ENCODE measurements at regions not wholly inside any gene's neighbourhood (a gene's known extent, or its start where the extent isn't known, plus 50 kb on each side); places are given as distances from the start of the nearest gene placed in this dataset.

DNA sequence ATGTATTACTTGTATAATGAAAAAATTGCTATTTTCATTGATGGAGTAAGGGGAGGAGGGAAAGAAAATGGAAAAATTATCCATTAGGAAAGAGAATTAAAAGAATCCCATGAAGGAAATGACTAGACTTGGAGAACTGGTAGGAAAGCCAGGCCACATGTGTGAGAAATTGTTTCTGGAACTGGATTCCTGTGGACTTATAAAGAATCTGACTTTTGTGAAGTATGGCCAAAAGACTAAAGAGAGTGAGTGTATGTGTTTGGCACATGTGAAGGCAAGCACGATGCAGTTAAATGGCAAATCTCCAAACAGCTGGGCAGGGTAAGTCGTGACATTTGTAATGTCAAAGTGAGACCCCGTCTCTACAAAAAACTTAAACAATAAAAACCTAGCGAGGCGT lies 89.4 kb downstream of the MTX3 start (continued):
- TF ChIP-seq, protein P1, sequence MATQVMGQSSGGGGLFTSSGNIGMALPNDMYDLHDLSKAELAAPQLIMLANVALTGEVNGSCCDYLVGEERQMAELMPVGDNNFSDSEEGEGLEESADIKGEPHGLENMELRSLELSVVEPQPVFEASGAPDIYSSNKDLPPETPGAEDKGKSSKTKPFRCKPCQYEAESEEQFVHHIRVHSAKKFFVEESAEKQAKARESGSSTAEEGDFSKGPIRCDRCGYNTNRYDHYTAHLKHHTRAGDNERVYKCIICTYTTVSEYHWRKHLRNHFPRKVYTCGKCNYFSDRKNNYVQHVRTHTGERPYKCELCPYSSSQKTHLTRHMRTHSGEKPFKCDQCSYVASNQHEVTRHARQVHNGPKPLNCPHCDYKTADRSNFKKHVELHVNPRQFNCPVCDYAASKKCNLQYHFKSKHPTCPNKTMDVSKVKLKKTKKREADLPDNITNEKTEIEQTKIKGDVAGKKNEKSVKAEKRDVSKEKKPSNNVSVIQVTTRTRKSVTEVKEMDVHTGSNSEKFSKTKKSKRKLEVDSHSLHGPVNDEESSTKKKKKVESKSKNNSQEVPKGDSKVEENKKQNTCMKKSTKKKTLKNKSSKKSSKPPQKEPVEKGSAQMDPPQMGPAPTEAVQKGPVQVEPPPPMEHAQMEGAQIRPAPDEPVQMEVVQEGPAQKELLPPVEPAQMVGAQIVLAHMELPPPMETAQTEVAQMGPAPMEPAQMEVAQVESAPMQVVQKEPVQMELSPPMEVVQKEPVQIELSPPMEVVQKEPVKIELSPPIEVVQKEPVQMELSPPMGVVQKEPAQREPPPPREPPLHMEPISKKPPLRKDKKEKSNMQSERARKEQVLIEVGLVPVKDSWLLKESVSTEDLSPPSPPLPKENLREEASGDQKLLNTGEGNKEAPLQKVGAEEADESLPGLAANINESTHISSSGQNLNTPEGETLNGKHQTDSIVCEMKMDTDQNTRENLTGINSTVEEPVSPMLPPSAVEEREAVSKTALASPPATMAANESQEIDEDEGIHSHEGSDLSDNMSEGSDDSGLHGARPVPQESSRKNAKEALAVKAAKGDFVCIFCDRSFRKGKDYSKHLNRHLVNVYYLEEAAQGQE (IDR thresholded peaks at IDR 0.05; ENCODE audit: low read depth), result no peak
- TF ChIP-seq EZH2 (IDR thresholded peaks at IDR 0.05) (no peak), POLR2A (IDR thresholded peaks at IDR 0.05; ENCODE audit: borderline replicate concordance, extremely low read depth, insufficient read depth, insufficient read length) (no peak), SP1 (IDR thresholded peaks at IDR 0.05; ENCODE audit: low read depth) (no peak), ZNF274 (IDR thresholded peaks at IDR 0.05; ENCODE audit: low read depth, low read length) (no peak)

- RAD21 ChIA-PET (ENCODE audit: low non-redundant PET in 1 of 2, low total read pairs in 2 of 2, uncharacterized antibody in 2 of 2, unreplicated experiment in 2 of 2), result no interaction called here
- H3K9ac ChIP-seq (ENCODE audit: low read length), result no peak overlapping the region
- H3K27ac ChIP-seq (ENCODE audit: low read depth, low read length), result no peak overlapping the region
- peaks cover 4% of the 10 kb centered on the region; the same call in 1 of the 2 replicates for H3K27me3 ChIP-seq (ENCODE audit: insufficient read depth, low read length)
- H3K9me2 ChIP-seq (ENCODE audit: insufficient read depth), result no peaks in the 10 kb centered on the region
- no peak for DNase-seq (ENCODE audit: low read depth, low spot score)
- H3K4me1 ChIP-seq (ENCODE audit: control insufficient read depth in 1 of 2, insufficient read depth in 2 of 2, low read length in 2 of 2), result no peaks in the 10 kb centered on the region
- BruUV-seq (replicated peaks), result no TSS peak
- H3K36me3 ChIP-seq (ENCODE audit: control insufficient read depth in 1 of 2, insufficient read depth in 2 of 2, low read length in 2 of 2), result no peaks in the 10 kb centered on the region
- H2AFZ ChIP-seq (ENCODE audit: low read depth, low read length, poor library complexity, severe bottlenecking), result no peak overlapping the region
- no peaks in the 10 kb centered on the region for H3K9me3 ChIP-seq (ENCODE audit: control insufficient read depth in 1 of 2, insufficient read depth in 1 of 2, low read depth in 1 of 2, low read length in 2 of 2)
- ATAC-seq, result no peak
- CTCF ChIA-PET, result no interaction called here
- H4K20me1 ChIP-seq (ENCODE audit: insufficient read depth), result no peaks in the 10 kb centered on the region
- no peak overlapping the region for H3K4me3 ChIP-seq (replicated peaks in 1 of 2; ENCODE audit: low read depth in 1 of 2, low read length in 2 of 2)
- no peak overlapping the region for H3K4me2 ChIP-seq (ENCODE audit: low read length)
- POLR2A ChIA-PET, result no interaction called here
- intact Hi-C loops (cut with micrococcal nuclease), result no loop called here
- H3K79me2 ChIP-seq (ENCODE audit: insufficient read depth, low read length), result no peaks in the 10 kb centered on the region
- no peak for TF ChIP-seq POLR2A (IDR thresholded peaks at IDR 0.05; ENCODE audit: borderline replicate concordance, extremely low read depth, insufficient read depth, insufficient read length)
- TF ChIP-seq SP1 (IDR thresholded peaks at IDR 0.05; ENCODE audit: low read depth), result no peak
- TF ChIP-seq EGR1 (IDR thresholded peaks at IDR 0.05; ENCODE audit: low read depth), result no peak
- no peak for TF ChIP-seq SIN3A (IDR thresholded peaks at IDR 0.05; ENCODE audit: low read depth)
- TF ChIP-seq, protein P2, sequence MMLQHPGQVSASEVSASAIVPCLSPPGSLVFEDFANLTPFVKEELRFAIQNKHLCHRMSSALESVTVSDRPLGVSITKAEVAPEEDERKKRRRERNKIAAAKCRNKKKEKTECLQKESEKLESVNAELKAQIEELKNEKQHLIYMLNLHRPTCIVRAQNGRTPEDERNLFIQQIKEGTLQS (IDR thresholded peaks at IDR 0.05), result no peak
- TF ChIP-seq YY1 (IDR thresholded peaks at IDR 0.05; ENCODE audit: extremely low read depth, insufficient replicate concordance, low read depth, low read length), result no peak
- no peak for TF ChIP-seq CEBPB (IDR thresholded peaks at IDR 0.05; ENCODE audit: low read depth)
- TF ChIP-seq, protein P1 (IDR thresholded peaks at IDR 0.05; ENCODE audit: low read depth), result no peak
- TF ChIP-seq, protein P3, sequence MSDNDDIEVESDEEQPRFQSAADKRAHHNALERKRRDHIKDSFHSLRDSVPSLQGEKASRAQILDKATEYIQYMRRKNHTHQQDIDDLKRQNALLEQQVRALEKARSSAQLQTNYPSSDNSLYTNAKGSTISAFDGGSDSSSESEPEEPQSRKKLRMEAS (IDR thresholded peaks at IDR 0.05), result no peak
- TF ChIP-seq, protein P4, sequence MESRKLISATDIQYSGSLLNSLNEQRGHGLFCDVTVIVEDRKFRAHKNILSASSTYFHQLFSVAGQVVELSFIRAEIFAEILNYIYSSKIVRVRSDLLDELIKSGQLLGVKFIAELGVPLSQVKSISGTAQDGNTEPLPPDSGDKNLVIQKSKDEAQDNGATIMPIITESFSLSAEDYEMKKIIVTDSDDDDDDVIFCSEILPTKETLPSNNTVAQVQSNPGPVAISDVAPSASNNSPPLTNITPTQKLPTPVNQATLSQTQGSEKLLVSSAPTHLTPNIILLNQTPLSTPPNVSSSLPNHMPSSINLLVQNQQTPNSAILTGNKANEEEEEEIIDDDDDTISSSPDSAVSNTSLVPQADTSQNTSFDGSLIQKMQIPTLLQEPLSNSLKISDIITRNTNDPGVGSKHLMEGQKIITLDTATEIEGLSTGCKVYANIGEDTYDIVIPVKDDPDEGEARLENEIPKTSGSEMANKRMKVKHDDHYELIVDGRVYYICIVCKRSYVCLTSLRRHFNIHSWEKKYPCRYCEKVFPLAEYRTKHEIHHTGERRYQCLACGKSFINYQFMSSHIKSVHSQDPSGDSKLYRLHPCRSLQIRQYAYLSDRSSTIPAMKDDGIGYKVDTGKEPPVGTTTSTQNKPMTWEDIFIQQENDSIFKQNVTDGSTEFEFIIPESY (IDR thresholded peaks at IDR 0.05; ENCODE audit: extremely low read depth, insufficient replicate concordance, low read length), result no peak
- no peak for TF ChIP-seq FOSL1 (IDR thresholded peaks at IDR 0.05; ENCODE audit: low read depth)
- no peak for TF ChIP-seq RAD21 (IDR thresholded peaks at IDR 0.05; ENCODE audit: low read depth)
- no peak for TF ChIP-seq EZH2phosphoT487 (IDR thresholded peaks at IDR 0.05; ENCODE audit: borderline replicate concordance)
- TF ChIP-seq SRF (IDR thresholded peaks at IDR 0.05; ENCODE audit: low read depth), result no peak
- TF ChIP-seq POLR2AphosphoS5 (IDR thresholded peaks at IDR 0.05; ENCODE audit: low read depth, low read length), result no peak
Observed at GRCh38 chr5:79898611-79899010, 92.5 kb downstream of the MTX3 start.
